Pons (tissue), 1 donor: ENCODE measurements at regions not wholly inside any gene's neighbourhood (a gene's known extent, or its start where the extent isn't known, plus 50 kb on each side); places are given as distances from the start of the nearest gene placed in this dataset.
"Not testable (repeated sequence)": the region's sequence is repeated elsewhere in the genome, so short reads cannot be mapped to it uniquely, and the experiment has no call there.

Source experiments
- DNase-seq: peaks from one replicate; pipeline ENCODE4 v3.0.0-alpha.2; 2016; ENCODE audit warnings: low spot score

GRCh38 chr18:47728921-47729320 lies 201.5 kb downstream of the SMAD2 start:
- DNase-seq, result no peak

- DNase-seq, result no peak
Measured at GRCh38 chr18:47727409-47727808, 203.1 kb downstream of the SMAD2 start.

GRCh38 chr18:47726550-47726949 lies 203.9 kb downstream of the SMAD2 start:
- DNase-seq, result no peak

- DNase-seq, result no peak
Measured at GRCh38 chr18:47725656-47726055, 204.8 kb downstream of the SMAD2 start.

GRCh38 chr18:47724186-47724975 lies 206.1 kb downstream of the SMAD2 start:
- no peak for DNase-seq

- DNase-seq, result no peak
Measured at GRCh38 chr18:47721876-47722275, 208.6 kb downstream of the SMAD2 start.

- DNase-seq, result no peak
Measured at GRCh38 chr18:47720741-47721140, 209.7 kb downstream of the SMAD2 start.

- no peak for DNase-seq
Measured at GRCh38 chr18:47719096-47719780, 211.2 kb downstream of the SMAD2 start.

- no peak for DNase-seq
Measured at GRCh38 chr18:47718646-47719045, 211.8 kb downstream of the SMAD2 start.

GRCh38 chr18:47717257-47717656 lies 213.2 kb downstream of the SMAD2 start:
- DNase-seq, result no peak

GRCh38 chr18:47716632-47717185 lies 213.8 kb downstream of the SMAD2 start:
- no peak for DNase-seq

GRCh38 chr18:47710451-47710850 lies 220.0 kb downstream of the SMAD2 start:
- no peak for DNase-seq

GRCh38 chr18:47709556-47709955 lies 220.9 kb downstream of the SMAD2 start:
- no peak for DNase-seq

- DNase-seq, result no peak
Measured at GRCh38 chr18:47708206-47708605, 222.3 kb downstream of the SMAD2 start.

GRCh38 chr18:47701134-47701533 lies 229.3 kb downstream of the SMAD2 start:
- DNase-seq, result no peak

- DNase-seq, result no peak
Measured at GRCh38 chr18:47696870-47697269, 233.6 kb downstream of the SMAD2 start.

- DNase-seq, result no peak
Measured at GRCh38 chr18:47691611-47692010, 238.8 kb downstream of the SMAD2 start.

GRCh38 chr18:47690778-47691177 lies 239.7 kb downstream of the SMAD2 start:
- DNase-seq, result not testable (repeated sequence)

- DNase-seq, result no peak
Measured at GRCh38 chr18:47689371-47689770, 241.1 kb downstream of the SMAD2 start.

- DNase-seq, result no peak
Measured at GRCh38 chr18:47686806-47687205, 243.7 kb downstream of the SMAD2 start.

GRCh38 chr18:47683774-47684173 lies 246.7 kb downstream of the SMAD2 start:
- DNase-seq, result no peak

- no peak for DNase-seq
Measured at GRCh38 chr18:47682876-47683275, 247.6 kb downstream of the SMAD2 start.

GRCh38 chr18:47680488-47680887 lies 250.0 kb downstream of the SMAD2 start:
- no peak for DNase-seq
